H7 (cell line): ENCODE measurements at regions not wholly inside any gene's neighbourhood (a gene's known extent, or its start where the extent isn't known, plus 50 kb on each side); places are given as distances from the start of the nearest gene placed in this dataset.
"Not testable (repeated sequence)": the region's sequence is repeated elsewhere in the genome, so short reads cannot be mapped to it uniquely, and the experiment has no call there.

Source experiments
- DNase-seq: peaks from one replicate; pipeline ENCODE4 v3.0.0; 2012
- H3K27me3 ChIP-seq: 2 replicates; pipeline ENCODE4 v1.6.0; 2011; ENCODE audit warnings: mild to moderate bottlenecking, low read length; ENCODE audit not compliant: control insufficient read depth, insufficient read depth
- H3K36me3 ChIP-seq: replicated peaks from 2 replicates; pipeline ENCODE4 v1.5.1; 2011; ENCODE audit warnings: low read length; ENCODE audit not compliant: control insufficient read depth, insufficient read depth
- H3K4me3 ChIP-seq: 2 replicates; pipeline ENCODE4 v1.5.1; 2011; ENCODE audit warnings: low read depth, mild to moderate bottlenecking, control low read depth, low read length, moderate library complexity; ENCODE audit not compliant: insufficient read depth

GRCh38 chr10:108966411-108966810 lies 956.9 kb downstream of the XPNPEP1 start:
- no peaks in the 10 kb centered on the region for H3K27me3 ChIP-seq
- no peaks in the 10 kb centered on the region for H3K36me3 ChIP-seq
- no peak for DNase-seq
- no peak overlapping the region for H3K4me3 ChIP-seq

- Histone ChIP-seq H3K27me3 (no peaks in the 10 kb centered on the region), H3K36me3 (no peaks in the 10 kb centered on the region), H3K4me3 (no peak overlapping the region)
- DNase-seq, result no peak
Observed at GRCh38 chr10:108966005-108966404, 957.3 kb downstream of the XPNPEP1 start.

- H3K36me3 ChIP-seq, result no peaks in the 10 kb centered on the region
- H3K27me3 ChIP-seq, result no peaks in the 10 kb centered on the region
- H3K4me3 ChIP-seq, result no peak overlapping the region
- DNase-seq, result no peak
Observed at GRCh38 chr10:108962172-108962571, 961.1 kb downstream of the XPNPEP1 start.

- H3K36me3 ChIP-seq, result no peaks in the 10 kb centered on the region
- H3K4me3 ChIP-seq, result no peak overlapping the region
- no peak for DNase-seq
- no peaks in the 10 kb centered on the region for H3K27me3 ChIP-seq
Observed at GRCh38 chr10:108957681-108958080, 965.6 kb downstream of the XPNPEP1 start.

- H3K27me3 ChIP-seq, result no peaks in the 10 kb centered on the region
- DNase-seq, result no peak
- H3K4me3 ChIP-seq, result no peak overlapping the region
Observed at GRCh38 chr10:108956149-108956548, 967.2 kb downstream of the XPNPEP1 start.

GRCh38 chr10:108920029-108920428 lies 1003.3 kb downstream of the XPNPEP1 start:
- not testable (repeated sequence) for H3K36me3 ChIP-seq, DNase-seq, H3K27me3 ChIP-seq, H3K4me3 ChIP-seq

More at GRCh38 chr10:108956149-108956548, 967.2 kb downstream of the XPNPEP1 start:
- H3K36me3 ChIP-seq, result no peaks in the 10 kb centered on the region

- Histone ChIP-seq H3K27me3 (peaks cover 7% of the 10 kb centered on the region), H3K36me3 (no peaks in the 10 kb centered on the region), H3K4me3 (no peak overlapping the region)
- peak; percentile 4 for DNase-seq
Observed at GRCh38 chr10:108913300-108913699, 1010.0 kb downstream of the XPNPEP1 start.

- Histone ChIP-seq H3K36me3 (no peaks in the 10 kb centered on the region), H3K4me3 (peak overlapping the region; percentile 53), H3K27me3 (peaks cover 7% of the 10 kb centered on the region)
- DNase-seq, result peak; percentile 73
Observed at GRCh38 chr10:108911814-108912541, 1011.3 kb downstream of the XPNPEP1 start.

- no peak overlapping the region for H3K4me3 ChIP-seq
- no peaks in the 10 kb centered on the region for H3K36me3 ChIP-seq
- H3K27me3 ChIP-seq, result peaks cover 7% of the 10 kb centered on the region
- no peak for DNase-seq
Observed at GRCh38 chr10:108908096-108908495, 1015.2 kb downstream of the XPNPEP1 start.

GRCh38 chr10:108905821-108906220 lies 1017.5 kb downstream of the XPNPEP1 start:
- no peaks in the 10 kb centered on the region for H3K27me3 ChIP-seq
- no peak overlapping the region for H3K4me3 ChIP-seq
- H3K36me3 ChIP-seq, result no peaks in the 10 kb centered on the region
- no peak for DNase-seq

- H3K27me3 ChIP-seq, result no peaks in the 10 kb centered on the region
- H3K4me3 ChIP-seq, result no peak overlapping the region
- no peak for DNase-seq
- H3K36me3 ChIP-seq, result no peaks in the 10 kb centered on the region
Observed at GRCh38 chr10:108905171-108905570, 1018.1 kb downstream of the XPNPEP1 start.

- Histone ChIP-seq H3K27me3 (no peaks in the 10 kb centered on the region), H3K4me3 (no peak overlapping the region), H3K36me3 (no peaks in the 10 kb centered on the region)
- no peak for DNase-seq
Observed at GRCh38 chr10:108904163-108904838, 1019.0 kb downstream of the XPNPEP1 start.

- H3K4me3 ChIP-seq, result no peak overlapping the region
- no peaks in the 10 kb centered on the region for H3K36me3 ChIP-seq
- H3K27me3 ChIP-seq, result no peaks in the 10 kb centered on the region
- no peak for DNase-seq
Observed at GRCh38 chr10:108902619-108903285, 1020.6 kb downstream of the XPNPEP1 start.

GRCh38 chr10:108901781-108902618 lies 1021.3 kb downstream of the XPNPEP1 start:
- H3K4me3 ChIP-seq, result no peak overlapping the region
- no peaks in the 10 kb centered on the region for H3K27me3 ChIP-seq

More at GRCh38 chr10:108901781-108902618, 1021.3 kb downstream of the XPNPEP1 start:
- no peak for DNase-seq
- H3K36me3 ChIP-seq, result no peaks in the 10 kb centered on the region
